NT2/D1 (cell line): ENCODE measurements at regions not wholly inside any gene's neighbourhood (a gene's known extent, or its start where the extent isn't known, plus 50 kb on each side); places are given as distances from the start of the nearest gene placed in this dataset.

ENCODE experiments used
- SUZ12 ChIP-seq: IDR thresholded peaks from 2 replicates; pipeline ENCODE4 v1.6.1; 2011; ENCODE audit not compliant: insufficient read length, insufficient read depth; ENCODE audit errors: extremely low read depth
- YY1 ChIP-seq: IDR thresholded peaks from 2 replicates; pipeline ENCODE4 v1.6.1; 2011; ENCODE audit not compliant: insufficient read length, insufficient read depth

DNA sequence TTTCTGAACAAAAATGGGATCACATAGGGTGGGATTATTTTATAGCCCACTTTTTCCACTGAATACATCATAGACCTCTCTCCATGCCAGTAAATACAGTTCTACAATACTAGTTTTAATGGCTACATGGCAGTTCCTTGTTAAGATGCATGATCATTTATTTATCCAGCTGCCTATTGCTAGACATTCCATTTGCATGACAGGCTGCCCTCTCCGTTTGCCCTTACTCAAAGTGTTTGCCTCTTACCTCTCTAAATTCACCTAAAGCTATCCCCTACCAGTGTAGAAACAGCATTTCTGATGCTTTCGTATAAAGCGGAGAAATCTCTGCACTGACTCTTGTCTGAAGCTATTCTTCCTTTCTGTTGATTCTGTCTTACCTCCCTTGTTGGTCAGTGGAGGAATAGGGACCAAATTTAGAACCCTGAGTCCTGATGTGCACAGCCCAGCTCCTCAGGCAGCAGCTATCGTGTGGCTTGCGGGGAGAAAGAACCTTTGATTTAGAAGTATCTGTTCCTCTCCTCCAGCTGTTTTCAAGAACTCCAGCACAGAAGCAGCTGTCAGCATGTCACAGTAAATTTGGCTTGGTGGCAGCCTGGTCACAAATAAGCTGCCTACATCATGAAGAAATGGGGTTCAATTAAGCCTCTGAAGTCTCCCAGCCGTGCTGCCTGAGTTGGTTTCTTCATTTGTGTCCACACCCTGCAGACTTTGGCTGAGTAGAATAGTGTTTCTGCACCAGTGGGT, 337.3 kb downstream of the PRDM2 start:
- TF ChIP-seq YY1, result no peak
- no peak for TF ChIP-seq SUZ12
